Keratinocyte (primary cell): ENCODE measurements at regions not wholly inside any gene's neighbourhood (a gene's known extent, or its start where the extent isn't known, plus 50 kb on each side); places are given as distances from the start of the nearest gene placed in this dataset.

Source experiments
- DNase-seq: peaks from one replicate; pipeline ENCODE4 v3.0.0-alpha.2; 2011; ENCODE audit warnings: low read depth, missing footprints, low spot score
- FAIRE-seq: peaks from 2 replicates; lab custom pipeline; 2011; peaks lifted over from hg19 to GRCh38; lab: Jason Lieb, UNC
- H2AFZ ChIP-seq: 2 replicates; pipeline ENCODE4 v1.6.0; 2012; ENCODE audit warnings: low read length, control low read depth, inconsistent platforms; ENCODE audit not compliant: control insufficient read depth
- H3K27ac ChIP-seq: 2 replicates; pipeline ENCODE4 v1.5.1; 2011; ENCODE audit warnings: low read length; ENCODE audit not compliant: control insufficient read depth, insufficient read depth
- H3K27me3 ChIP-seq: 3 replicates; pipeline ENCODE4 v1.6.0; 2011; ENCODE audit warnings: low read length; ENCODE audit not compliant: control insufficient read depth, insufficient read depth; ENCODE audit errors: extremely low read depth
- H3K36me3 ChIP-seq, 2 experiments: 2 replicates in 1 of 2; 3 replicates in 1 of 2; pipeline ENCODE4 v1.5.1; 2011; ENCODE audit warnings: low read length in 2 of 2, mild to moderate bottlenecking in 1 of 2; ENCODE audit not compliant: control insufficient read depth in 2 of 2, insufficient read depth in 2 of 2; ENCODE audit errors: extremely low read depth in 1 of 2
- H3K4me1 ChIP-seq: 3 replicates; pipeline ENCODE4 v1.5.1; 2011; ENCODE audit warnings: low read length; ENCODE audit not compliant: control insufficient read depth, insufficient read depth; ENCODE audit errors: extremely low read depth
- H3K4me2 ChIP-seq: 3 replicates; pipeline ENCODE4 v1.6.0; 2011; ENCODE audit warnings: low read depth, low read length; ENCODE audit not compliant: control insufficient read depth, insufficient read depth; ENCODE audit errors: extremely low read depth
- H3K4me3 ChIP-seq, 3 experiments: fragments of 200-600 bp in 1 of 3; sonication (generic) in 1 of 3; 2 replicates in 2 of 3; 3 replicates in 1 of 3; pipeline ENCODE4 v1.5.1; 2011 to 2016; ENCODE audit warnings: low read length in 3 of 3, mild to moderate bottlenecking in 3 of 3, control low read depth in 2 of 3, inconsistent platforms in 1 of 3, low read depth in 1 of 3, mixed read lengths in 1 of 3, mixed run types in 1 of 3, moderate library complexity in 1 of 3; ENCODE audit not compliant: control insufficient read depth in 2 of 3, insufficient read depth in 2 of 3; ENCODE audit errors: extremely low read depth in 1 of 3
- H3K79me2 ChIP-seq: 2 replicates; pipeline ENCODE4 v1.6.0; 2012; ENCODE audit warnings: low read length; ENCODE audit not compliant: control insufficient read depth, insufficient read depth
- H3K9ac ChIP-seq: 3 replicates; pipeline ENCODE4 v1.6.0; 2011; ENCODE audit warnings: low read length; ENCODE audit not compliant: control insufficient read depth, insufficient read depth; ENCODE audit errors: extremely low read depth
- H3K9me1 ChIP-seq: 3 replicates; pipeline ENCODE4 v1.6.0; 2011; ENCODE audit warnings: low read length; ENCODE audit not compliant: control insufficient read depth, insufficient read depth; ENCODE audit errors: extremely low read depth
- H3K9me3 ChIP-seq: 2 replicates; pipeline ENCODE4 v1.5.1; 2012; ENCODE audit warnings: low read depth, low read length; ENCODE audit not compliant: control insufficient read depth
- H4K20me1 ChIP-seq: 3 replicates; pipeline ENCODE4 v1.6.0; 2011; ENCODE audit warnings: low read length; ENCODE audit not compliant: control insufficient read depth, insufficient read depth; ENCODE audit errors: extremely low read depth
- EZH2 ChIP-seq: IDR thresholded peaks from one replicate; pipeline ENCODE4 v1.6.1; 2012; ENCODE audit warnings: inconsistent platforms, mild to moderate bottlenecking, low read length, moderate library complexity
- dilution Hi-C: fragments of 300-500 bp; cut with MboI; formaldehyde crosslinking; loops from one replicate; pipeline ENCODE4 v1.7.0; 2020; ENCODE audit warnings: low sequenced_read_pairs; ENCODE audit not compliant: extremely low pct_ligation_motif_present
- TF ChIP-seq, protein P1 (sequence below), 3 experiments: IDR thresholded peaks in 1 of 3; conservative IDR thresholded peaks in 1 of 3; optimal IDR thresholded peaks in 1 of 3; 2 replicates in 2 of 3; 3 replicates in 1 of 3; pipeline versions ENCODE3 to v1.5.1; 2011; ENCODE audit warnings: low read length in 3 of 3, mild to moderate bottlenecking in 3 of 3, moderate library complexity in 2 of 3, control low read depth in 1 of 3, inconsistent platforms in 1 of 3; ENCODE audit not compliant: insufficient read depth in 2 of 3; ENCODE audit errors: extremely low read depth in 1 of 3

GRCh38 chr4:149911354-149911753 is 95.7 kb upstream of the IQCM start:
- Histone ChIP-seq H4K20me1 (no peaks in the 10 kb centered on the region), H3K27ac (no peak overlapping the region), H3K9ac (no peak overlapping the region), H3K36me3 (no peaks in the 10 kb centered on the region), H2AFZ (no peak overlapping the region), H3K4me1 (no peaks in the 10 kb centered on the region), H3K4me3 (no peak overlapping the region), H3K79me2 (no peaks in the 10 kb centered on the region), H3K9me1 (no peaks in the 10 kb centered on the region), H3K9me3 (no peaks in the 10 kb centered on the region), H3K4me2 (no peak overlapping the region), H3K27me3 (no peaks in the 10 kb centered on the region)
- DNase-seq (no peak), FAIRE-seq (no peak)
- dilution Hi-C loops: no loop called here
- no peak for TF ChIP-seq EZH2
- TF ChIP-seq, protein P1, sequence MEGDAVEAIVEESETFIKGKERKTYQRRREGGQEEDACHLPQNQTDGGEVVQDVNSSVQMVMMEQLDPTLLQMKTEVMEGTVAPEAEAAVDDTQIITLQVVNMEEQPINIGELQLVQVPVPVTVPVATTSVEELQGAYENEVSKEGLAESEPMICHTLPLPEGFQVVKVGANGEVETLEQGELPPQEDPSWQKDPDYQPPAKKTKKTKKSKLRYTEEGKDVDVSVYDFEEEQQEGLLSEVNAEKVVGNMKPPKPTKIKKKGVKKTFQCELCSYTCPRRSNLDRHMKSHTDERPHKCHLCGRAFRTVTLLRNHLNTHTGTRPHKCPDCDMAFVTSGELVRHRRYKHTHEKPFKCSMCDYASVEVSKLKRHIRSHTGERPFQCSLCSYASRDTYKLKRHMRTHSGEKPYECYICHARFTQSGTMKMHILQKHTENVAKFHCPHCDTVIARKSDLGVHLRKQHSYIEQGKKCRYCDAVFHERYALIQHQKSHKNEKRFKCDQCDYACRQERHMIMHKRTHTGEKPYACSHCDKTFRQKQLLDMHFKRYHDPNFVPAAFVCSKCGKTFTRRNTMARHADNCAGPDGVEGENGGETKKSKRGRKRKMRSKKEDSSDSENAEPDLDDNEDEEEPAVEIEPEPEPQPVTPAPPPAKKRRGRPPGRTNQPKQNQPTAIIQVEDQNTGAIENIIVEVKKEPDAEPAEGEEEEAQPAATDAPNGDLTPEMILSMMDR (optimal IDR thresholded peaks at IDR 0.05 in 1 of 3, IDR thresholded peaks at IDR 0.05 in 1 of 3, conservative IDR thresholded peaks at IDR 0.05 in 1 of 3; ENCODE audit: extremely low read depth in 1 of 3, insufficient read depth in 2 of 3, low read length in 3 of 3): no peak

- H3K9me1 ChIP-seq: no peaks in the 10 kb centered on the region
- dilution Hi-C loops: no loop called here
- H2AFZ ChIP-seq: no peak overlapping the region
- H3K9ac ChIP-seq: no peak overlapping the region
- H3K4me1 ChIP-seq: no peaks in the 10 kb centered on the region
- H3K27me3 ChIP-seq: no peaks in the 10 kb centered on the region
- no peaks in the 10 kb centered on the region for H3K79me2 ChIP-seq
- H3K27ac ChIP-seq: no peak overlapping the region
- no peak overlapping the region for H3K4me2 ChIP-seq
- DNase-seq: no peak
- H4K20me1 ChIP-seq: no peaks in the 10 kb centered on the region
- no peak overlapping the region for H3K4me3 ChIP-seq
- no peaks in the 10 kb centered on the region for H3K9me3 ChIP-seq
- no peaks in the 10 kb centered on the region for H3K36me3 ChIP-seq
- TF ChIP-seq, protein P1 (optimal IDR thresholded peaks at IDR 0.05 in 1 of 3, IDR thresholded peaks at IDR 0.05 in 1 of 3, conservative IDR thresholded peaks at IDR 0.05 in 1 of 3; ENCODE audit: extremely low read depth in 1 of 3, insufficient read depth in 2 of 3, low read length in 3 of 3): no peak
- no peak for TF ChIP-seq EZH2
- FAIRE-seq: no peak
Measured at GRCh38 chr4:149912000-149912399, 96.4 kb upstream of the IQCM start.
